ENCODE measurements at regions not wholly inside any gene's neighbourhood (a gene's known extent, or its start where the extent isn't known, plus 50 kb on each side); places are given as distances from the start of the nearest gene placed in this dataset.

- intact Hi-C loops (cut with micrococcal nuclease; ENCODE audit: unreplicated experiment) = no loop called here
- Histone ChIP-seq H3K9me3 (ENCODE audit: low read depth, low read length, poor library complexity, severe bottlenecking) (no peaks in the 10 kb centered on the region), H3K4me1 (ENCODE audit: insufficient read depth, low read length, poor library complexity, severe bottlenecking) (no peaks in the 10 kb centered on the region), H3K36me3 (ENCODE audit: insufficient read depth, low read length, poor library complexity, severe bottlenecking) (no peaks in the 10 kb centered on the region), H3K4me3 (ENCODE audit: low read depth, low read length, poor library complexity, severe bottlenecking) (no peak overlapping the region), H3K27ac (ENCODE audit: low read depth, low read length, poor library complexity, severe bottlenecking) (no peak overlapping the region), H3K27me3 (replicated peaks; ENCODE audit: insufficient read depth, low read depth, low read length, poor library complexity) (no peaks in the 10 kb centered on the region)
- no peak for DNase-seq (ENCODE audit: low spot score)
- BruUV-seq (replicated peaks) = no TSS peak
- no peak for TF ChIP-seq CTCF (conservative IDR thresholded peaks at IDR 0.05; ENCODE audit: low read depth, low read length)
- no peak for TF ChIP-seq EZH2 (IDR thresholded peaks at IDR 0.05; ENCODE audit: borderline replicate concordance, low read depth, low read length, poor library complexity, severe bottlenecking)
- ChIA-PET CTCF (no interaction called here), POLR2A (ENCODE audit: low non-redundant PET) (no interaction called here)
Measured at GRCh38 chr4:84022564-84022963, 476.5 kb downstream of the NKX6-1 start.

DNA sequence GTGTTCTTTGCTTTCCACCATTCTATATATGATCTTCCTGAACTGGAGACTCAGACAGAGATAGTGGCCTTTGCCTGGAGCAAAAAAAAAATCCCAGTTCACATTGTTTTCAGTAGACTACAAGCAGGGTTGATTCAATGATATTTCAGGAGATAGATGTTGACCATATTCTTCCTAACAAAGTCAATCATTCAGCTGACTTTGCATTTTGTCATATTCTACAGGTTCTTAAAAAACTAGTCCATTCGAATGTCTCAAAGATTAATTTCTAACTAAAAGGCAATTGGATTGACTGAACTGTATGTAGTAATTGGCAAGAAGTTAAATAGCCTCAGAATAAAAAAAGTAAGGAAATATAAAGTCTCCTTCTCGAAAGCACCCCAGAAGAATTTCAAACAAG, 479.5 kb downstream of the NKX6-1 start:
- Histone ChIP-seq H3K9me3 (ENCODE audit: low read depth, low read length, poor library complexity, severe bottlenecking) (no peaks in the 10 kb centered on the region), H3K4me3 (ENCODE audit: low read depth, low read length, poor library complexity, severe bottlenecking) (no peak overlapping the region), H3K27ac (ENCODE audit: low read depth, low read length, poor library complexity, severe bottlenecking) (no peak overlapping the region), H3K36me3 (ENCODE audit: insufficient read depth, low read length, poor library complexity, severe bottlenecking) (no peaks in the 10 kb centered on the region), H3K4me1 (ENCODE audit: insufficient read depth, low read length, poor library complexity, severe bottlenecking) (no peaks in the 10 kb centered on the region), H3K27me3 (replicated peaks; ENCODE audit: insufficient read depth, low read depth, low read length, poor library complexity) (no peaks in the 10 kb centered on the region)
- BruUV-seq (replicated peaks) = no TSS peak
- ChIA-PET POLR2A (ENCODE audit: low non-redundant PET) (no interaction called here), CTCF (no interaction called here)
- no peak for TF ChIP-seq EZH2 (IDR thresholded peaks at IDR 0.05; ENCODE audit: borderline replicate concordance, low read depth, low read length, poor library complexity, severe bottlenecking)
- intact Hi-C loops (cut with micrococcal nuclease; ENCODE audit: unreplicated experiment) = no loop called here
- no peak for DNase-seq (ENCODE audit: low spot score)

- no peak for DNase-seq (ENCODE audit: low spot score)
- Histone ChIP-seq H3K4me3 (ENCODE audit: low read depth, low read length, poor library complexity, severe bottlenecking) (no peak overlapping the region), H3K36me3 (ENCODE audit: insufficient read depth, low read length, poor library complexity, severe bottlenecking) (no peaks in the 10 kb centered on the region), H3K27me3 (replicated peaks; ENCODE audit: insufficient read depth, low read depth, low read length, poor library complexity) (no peaks in the 10 kb centered on the region), H3K4me1 (ENCODE audit: insufficient read depth, low read length, poor library complexity, severe bottlenecking) (no peaks in the 10 kb centered on the region), H3K9me3 (ENCODE audit: low read depth, low read length, poor library complexity, severe bottlenecking) (no peaks in the 10 kb centered on the region), H3K27ac (ENCODE audit: low read depth, low read length, poor library complexity, severe bottlenecking) (no peak overlapping the region)
- CTCF ChIA-PET = no interaction called here
- BruUV-seq (replicated peaks) = no TSS peak
- POLR2A ChIA-PET (ENCODE audit: low non-redundant PET) = no interaction called here
- no peak for TF ChIP-seq EZH2 (IDR thresholded peaks at IDR 0.05; ENCODE audit: borderline replicate concordance, low read depth, low read length, poor library complexity, severe bottlenecking)
- TF ChIP-seq CTCF (conservative IDR thresholded peaks at IDR 0.05; ENCODE audit: low read depth, low read length) = no peak
- intact Hi-C loops (cut with micrococcal nuclease; ENCODE audit: unreplicated experiment) = no loop called here
Measured at GRCh38 chr4:84003046-84003445, 467.1 kb downstream of the GPAT3 start.

GRCh38 chr4:84001876-84002569, 466.1 kb downstream of the GPAT3 start:
- Histone ChIP-seq H3K4me3 (ENCODE audit: low read depth, low read length, poor library complexity, severe bottlenecking) (no peak overlapping the region), H3K4me1 (ENCODE audit: insufficient read depth, low read length, poor library complexity, severe bottlenecking) (no peaks in the 10 kb centered on the region), H3K9me3 (ENCODE audit: low read depth, low read length, poor library complexity, severe bottlenecking) (no peaks in the 10 kb centered on the region), H3K27ac (ENCODE audit: low read depth, low read length, poor library complexity, severe bottlenecking) (no peak overlapping the region), H3K36me3 (ENCODE audit: insufficient read depth, low read length, poor library complexity, severe bottlenecking) (no peaks in the 10 kb centered on the region), H3K27me3 (replicated peaks; ENCODE audit: insufficient read depth, low read depth, low read length, poor library complexity) (no peaks in the 10 kb centered on the region)
- DNase-seq (ENCODE audit: low spot score) = no peak
- ChIA-PET POLR2A (ENCODE audit: low non-redundant PET) (no interaction called here), CTCF (no interaction called here)
- no TSS peak for BruUV-seq (replicated peaks)
- TF ChIP-seq EZH2 (IDR thresholded peaks at IDR 0.05; ENCODE audit: borderline replicate concordance, low read depth, low read length, poor library complexity, severe bottlenecking) (no peak), CTCF (conservative IDR thresholded peaks at IDR 0.05; ENCODE audit: low read depth, low read length) (no peak)
- intact Hi-C loops (cut with micrococcal nuclease; ENCODE audit: unreplicated experiment) = no loop called here
